Erythroblast (primary cell): ENCODE measurements at regions not wholly inside any gene's neighbourhood (a gene's known extent, or its start where the extent isn't known, plus 50 kb on each side); places are given as distances from the start of the nearest gene placed in this dataset.

Experiments used
- GATA1 ChIP-seq: IDR thresholded peaks from 2 replicates; pipeline ENCODE4 v1.6.1; 2011; ENCODE audit warnings: low read depth, mild to moderate bottlenecking, control low read depth, low read length, moderate library complexity
- POLR2A ChIP-seq: IDR thresholded peaks from 2 replicates; pipeline ENCODE4 v1.6.1; 2011; ENCODE audit warnings: mild to moderate bottlenecking, low read length

GRCh38 chr13:44257796-44258195 is 115.8 kb upstream of the SERP2 start:
- TF ChIP-seq POLR2A (no peak), GATA1 (no peak)
